Osteoblast (primary cell): ENCODE measurements at regions not wholly inside any gene's neighbourhood (a gene's known extent, or its start where the extent isn't known, plus 50 kb on each side); places are given as distances from the start of the nearest gene placed in this dataset.
A peak's percentile ranks its signal among the peaks of the same experiment; 100 is the strongest.

Experiments used
- DNase-seq: peaks from one replicate; pipeline ENCODE4 v3.0.0; 2011; ENCODE audit warnings: low spot score, mixed read lengths; ENCODE audit not compliant: insufficient read length; ENCODE audit errors: missing footprints
- H2AFZ ChIP-seq: 2 replicates; pipeline ENCODE4 v1.6.0; 2011; ENCODE audit warnings: mild to moderate bottlenecking, low read length
- H3K27ac ChIP-seq: 2 replicates; pipeline ENCODE4 v1.5.1; 2011; ENCODE audit warnings: mild to moderate bottlenecking, low read depth, low read length, moderate library complexity
- H3K27me3 ChIP-seq: 2 replicates; pipeline ENCODE4 v1.6.0; 2012; ENCODE audit warnings: mild to moderate bottlenecking, control low read depth, inconsistent platforms, low read length, moderate library complexity; ENCODE audit not compliant: insufficient read depth
- H3K36me3 ChIP-seq: 2 replicates; pipeline ENCODE4 v1.5.1; 2011; ENCODE audit warnings: mild to moderate bottlenecking, low read length, control low read depth, moderate library complexity; ENCODE audit not compliant: insufficient read depth
- H3K4me1 ChIP-seq: 2 replicates; pipeline ENCODE4 v1.5.1; 2011; ENCODE audit warnings: mild to moderate bottlenecking, low read length, control low read depth, moderate library complexity; ENCODE audit not compliant: insufficient read depth
- H3K4me2 ChIP-seq: 2 replicates; pipeline ENCODE4 v1.6.0; 2011; ENCODE audit warnings: mild to moderate bottlenecking, low read length; ENCODE audit not compliant: insufficient read depth
- H3K4me3 ChIP-seq: fragments of 200-600 bp; sonication (generic); 3 replicates; pipeline ENCODE4 v1.5.1; 2012; ENCODE audit warnings: mild to moderate bottlenecking, low read length, inconsistent platforms; ENCODE audit not compliant: insufficient read depth
- H3K79me2 ChIP-seq: 2 replicates; pipeline ENCODE4 v1.6.0; 2012; ENCODE audit warnings: mild to moderate bottlenecking, low read length, control low read depth, inconsistent platforms; ENCODE audit not compliant: insufficient read depth
- H3K9me3 ChIP-seq: 2 replicates; pipeline ENCODE4 v1.5.1; 2011; ENCODE audit warnings: low read depth, low read length, control low read depth
- H4K20me1 ChIP-seq: 2 replicates; pipeline ENCODE4 v1.6.0; 2012; ENCODE audit warnings: mild to moderate bottlenecking, low read length, control low read depth; ENCODE audit not compliant: insufficient read depth
- TF ChIP-seq, protein P1 (sequence below): IDR thresholded peaks from 2 replicates; pipeline ENCODE4 v1.5.1; 2011; ENCODE audit warnings: mild to moderate bottlenecking, low read depth, low read length, moderate library complexity; ENCODE audit errors: extremely low read depth

DNA sequence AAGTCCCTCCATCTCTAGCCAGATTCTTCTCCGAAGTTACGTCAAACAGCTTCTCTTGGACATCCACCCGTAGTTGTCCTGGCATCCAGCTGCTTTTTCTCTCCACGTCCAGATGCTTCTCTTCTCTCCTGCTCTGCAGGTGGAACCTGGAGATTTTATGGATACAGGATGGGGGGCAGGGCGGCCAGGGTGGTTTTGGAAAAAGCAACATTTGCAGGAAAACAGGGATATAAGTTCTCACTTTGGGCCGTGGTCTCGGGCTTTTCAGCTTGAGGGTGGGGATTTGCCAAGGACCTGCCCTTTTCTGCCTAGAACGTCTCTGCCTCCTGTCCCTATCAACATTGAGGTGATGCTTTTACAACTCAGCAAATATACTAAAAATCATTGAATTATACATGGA is 1941.6 kb upstream of the C9orf72 start:
- H3K9me3 ChIP-seq: peaks cover 2% of the 10 kb centered on the region
- TF ChIP-seq, protein P1, sequence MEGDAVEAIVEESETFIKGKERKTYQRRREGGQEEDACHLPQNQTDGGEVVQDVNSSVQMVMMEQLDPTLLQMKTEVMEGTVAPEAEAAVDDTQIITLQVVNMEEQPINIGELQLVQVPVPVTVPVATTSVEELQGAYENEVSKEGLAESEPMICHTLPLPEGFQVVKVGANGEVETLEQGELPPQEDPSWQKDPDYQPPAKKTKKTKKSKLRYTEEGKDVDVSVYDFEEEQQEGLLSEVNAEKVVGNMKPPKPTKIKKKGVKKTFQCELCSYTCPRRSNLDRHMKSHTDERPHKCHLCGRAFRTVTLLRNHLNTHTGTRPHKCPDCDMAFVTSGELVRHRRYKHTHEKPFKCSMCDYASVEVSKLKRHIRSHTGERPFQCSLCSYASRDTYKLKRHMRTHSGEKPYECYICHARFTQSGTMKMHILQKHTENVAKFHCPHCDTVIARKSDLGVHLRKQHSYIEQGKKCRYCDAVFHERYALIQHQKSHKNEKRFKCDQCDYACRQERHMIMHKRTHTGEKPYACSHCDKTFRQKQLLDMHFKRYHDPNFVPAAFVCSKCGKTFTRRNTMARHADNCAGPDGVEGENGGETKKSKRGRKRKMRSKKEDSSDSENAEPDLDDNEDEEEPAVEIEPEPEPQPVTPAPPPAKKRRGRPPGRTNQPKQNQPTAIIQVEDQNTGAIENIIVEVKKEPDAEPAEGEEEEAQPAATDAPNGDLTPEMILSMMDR: no peak
- H3K4me3 ChIP-seq: no peak overlapping the region
- no peaks in the 10 kb centered on the region for H4K20me1 ChIP-seq
- no peak for DNase-seq
- H3K36me3 ChIP-seq: no peaks in the 10 kb centered on the region
- no peaks in the 10 kb centered on the region for H3K4me1 ChIP-seq
- H3K4me2 ChIP-seq: no peak overlapping the region
- no peak overlapping the region for H3K27ac ChIP-seq
- H3K79me2 ChIP-seq: no peaks in the 10 kb centered on the region
- no peak overlapping the region for H2AFZ ChIP-seq
- no peaks in the 10 kb centered on the region for H3K27me3 ChIP-seq

DNA sequence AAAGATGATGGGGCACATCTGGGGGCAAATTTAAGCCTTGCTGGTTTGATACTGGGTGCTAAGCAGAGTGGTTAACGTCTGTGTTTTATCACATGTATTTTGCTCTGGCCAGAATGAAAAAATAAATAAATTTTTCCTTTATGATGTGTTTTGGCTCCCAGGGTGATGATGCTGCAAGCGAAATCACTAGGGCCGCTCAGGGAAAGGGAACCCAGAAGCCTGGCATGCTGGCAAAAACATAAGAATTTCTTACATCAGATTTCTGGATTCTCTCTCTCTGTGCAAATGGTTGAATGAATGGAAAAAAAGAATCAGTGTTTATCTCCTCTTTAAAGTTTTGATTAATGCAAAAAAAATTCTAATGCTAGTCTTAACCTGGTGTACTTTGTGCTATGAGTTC is 1975.2 kb upstream of the C9orf72 start:
- H3K27ac ChIP-seq: no peak overlapping the region
- H3K27me3 ChIP-seq: no peaks in the 10 kb centered on the region
- no peaks in the 10 kb centered on the region for H3K4me1 ChIP-seq
- no peak overlapping the region for H3K4me2 ChIP-seq
- DNase-seq: no peak
- no peaks in the 10 kb centered on the region for H3K36me3 ChIP-seq
- no peaks in the 10 kb centered on the region for H3K79me2 ChIP-seq
- H3K9me3 ChIP-seq: no peaks in the 10 kb centered on the region
- H2AFZ ChIP-seq: no peak overlapping the region
- TF ChIP-seq, protein P1: no peak
- H4K20me1 ChIP-seq: no peaks in the 10 kb centered on the region
- no peak overlapping the region for H3K4me3 ChIP-seq

DNA sequence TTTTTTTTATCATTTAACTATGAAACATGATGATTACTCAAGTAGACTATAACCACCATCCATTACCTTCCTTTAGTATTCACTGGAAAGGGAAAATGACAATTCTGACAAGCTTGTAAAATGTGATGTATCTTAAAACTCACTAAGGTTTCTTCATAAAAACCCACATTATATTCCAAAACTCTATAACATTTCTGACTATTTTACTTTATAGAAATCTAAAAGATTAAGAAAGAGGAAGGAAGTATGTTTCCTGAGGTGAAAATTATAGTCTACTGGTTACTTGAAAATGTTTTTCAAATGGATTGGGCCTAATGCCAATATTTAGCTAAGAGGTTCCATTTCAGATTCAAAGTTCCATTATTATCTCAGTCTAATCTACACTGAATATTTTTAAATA is 1982.2 kb upstream of the C9orf72 start:
- Histone ChIP-seq H3K4me1 (no peaks in the 10 kb centered on the region), H3K79me2 (no peaks in the 10 kb centered on the region), H3K9me3 (no peaks in the 10 kb centered on the region), H3K4me2 (no peak overlapping the region), H3K36me3 (no peaks in the 10 kb centered on the region), H4K20me1 (no peaks in the 10 kb centered on the region), H3K27ac (no peak overlapping the region), H3K27me3 (no peaks in the 10 kb centered on the region), H3K4me3 (no peak overlapping the region), H2AFZ (no peak overlapping the region)
- DNase-seq: no peak
- TF ChIP-seq, protein P1: no peak

GRCh38 chr9:29556317-29556716 is 1983.0 kb upstream of the C9orf72 start:
- H2AFZ ChIP-seq: no peak overlapping the region
- no peaks in the 10 kb centered on the region for H4K20me1 ChIP-seq
- H3K4me2 ChIP-seq: no peak overlapping the region
- H3K36me3 ChIP-seq: no peaks in the 10 kb centered on the region
- H3K4me1 ChIP-seq: no peaks in the 10 kb centered on the region
- DNase-seq: peak; percentile 35
- H3K9me3 ChIP-seq: no peaks in the 10 kb centered on the region
- H3K79me2 ChIP-seq: no peaks in the 10 kb centered on the region
- H3K27me3 ChIP-seq: no peaks in the 10 kb centered on the region
- H3K27ac ChIP-seq: peak overlapping the region; percentile 31
- TF ChIP-seq, protein P1: no peak
- no peak overlapping the region for H3K4me3 ChIP-seq
